Tibial nerve (tissue), 4 donors: ENCODE measurements at regions not wholly inside any gene's neighbourhood (a gene's known extent, or its start where the extent isn't known, plus 50 kb on each side); places are given as distances from the start of the nearest gene placed in this dataset.

Source experiments
- DNase-seq, 2 donors: peaks; one replicate each; pipeline ENCODE4 v3.0.0-alpha.2; 2019; ENCODE audit warnings: low spot score in 2 of 2
- H3K27ac ChIP-seq, 4 donors: fragments of 200-600 bp; sonication (generic) in 3 of 4; one replicate each; pipeline ENCODE4 v1.5.1; 2017 to 2019; ENCODE audit warnings: mild to moderate bottlenecking in 1 of 4
- H3K27me3 ChIP-seq, 2 donors: fragments of 200-600 bp; sonication (generic) in 1 of 2; one replicate each; pipeline versions ENCODE4 v1.5.1 to v1.6.0; 2017 to 2019
- H3K36me3 ChIP-seq, 3 donors: fragments of 200-600 bp; sonication (generic); one replicate each; pipeline ENCODE4 v1.5.1; 2018 to 2019
- H3K4me1 ChIP-seq, 4 donors: fragments of 200-600 bp; sonication (generic) in 3 of 4; one replicate each; pipeline ENCODE4 v1.5.1; 2017 to 2019
- H3K4me3 ChIP-seq, 4 donors: fragments of 200-600 bp; sonication (generic) in 3 of 4; one replicate each; pipeline ENCODE4 v1.5.1; 2017 to 2019; ENCODE audit warnings: mild to moderate bottlenecking in 1 of 4, moderate library complexity in 1 of 4
- H3K9me3 ChIP-seq, 4 donors: fragments of 200-600 bp; sonication (generic) in 3 of 4; one replicate each; pipeline ENCODE4 v1.5.1; 2017 to 2019
- EP300 ChIP-seq, 2 donors: sonication (generic); formaldehyde crosslinking; IDR thresholded peaks; one replicate each; pipeline ENCODE4 v1.6.1; 2017; ENCODE audit warnings: antibody characterized with exemption in 2 of 2, mild to moderate bottlenecking in 1 of 2
- POLR2A ChIP-seq, 2 donors: fragments of 450-650 bp; IDR thresholded peaks; one replicate each; pipeline ENCODE4 v1.6.1; 2017; ENCODE audit warnings: antibody characterized with exemption in 2 of 2, mild to moderate bottlenecking in 2 of 2, moderate library complexity in 2 of 2
- WGBS, 2 donors: methylation state at CpG; one replicate each; pipeline ENCODE4 v1.1.5; 2018; 5-methylcytosine and 5-hydroxymethylcytosine counted together
- TF ChIP-seq, protein P1 (sequence below), 5 experiments: fragments of 200-600 bp in 3 of 5; fragments of 450-650 bp in 2 of 5; sonication (generic) in 3 of 5; IDR thresholded peaks; one replicate each; pipeline ENCODE4 v1.5.1; 2016 to 2019; ENCODE audit warnings: antibody characterized with exemption in 5 of 5, mild to moderate bottlenecking in 3 of 5, moderate library complexity in 2 of 5

DNA sequence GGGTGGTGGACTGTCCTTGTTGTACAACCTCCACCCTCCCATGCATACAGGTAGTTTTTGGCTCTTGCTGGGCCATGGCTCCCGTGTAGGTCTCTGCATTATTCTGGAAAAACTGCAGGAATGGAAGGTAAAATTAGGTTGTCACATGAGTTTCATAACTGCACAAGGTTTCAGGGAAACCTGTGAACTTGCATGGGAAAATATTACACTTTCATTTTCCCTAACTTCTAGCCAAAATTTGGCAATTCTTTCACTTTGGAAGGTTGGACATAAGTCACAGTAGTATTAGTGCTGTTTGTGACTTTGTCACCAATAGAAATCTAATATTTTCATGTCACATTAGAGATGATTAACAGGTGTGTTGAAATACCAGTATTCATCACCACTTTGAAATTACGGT is 118.1 kb upstream of the MGAT5 start:
- WGBS, 2 donors = 56 to 75% methylated on average over 2 of the region's 2 CpGs
- H3K9me3 ChIP-seq = no peaks in the 10 kb centered on the region
- no peaks in the 10 kb centered on the region for H3K27me3 ChIP-seq
- TF ChIP-seq POLR2A (IDR thresholded peaks at IDR 0.05) (no peak), EP300 (IDR thresholded peaks at IDR 0.05) (no peak)
- TF ChIP-seq, protein P1, sequence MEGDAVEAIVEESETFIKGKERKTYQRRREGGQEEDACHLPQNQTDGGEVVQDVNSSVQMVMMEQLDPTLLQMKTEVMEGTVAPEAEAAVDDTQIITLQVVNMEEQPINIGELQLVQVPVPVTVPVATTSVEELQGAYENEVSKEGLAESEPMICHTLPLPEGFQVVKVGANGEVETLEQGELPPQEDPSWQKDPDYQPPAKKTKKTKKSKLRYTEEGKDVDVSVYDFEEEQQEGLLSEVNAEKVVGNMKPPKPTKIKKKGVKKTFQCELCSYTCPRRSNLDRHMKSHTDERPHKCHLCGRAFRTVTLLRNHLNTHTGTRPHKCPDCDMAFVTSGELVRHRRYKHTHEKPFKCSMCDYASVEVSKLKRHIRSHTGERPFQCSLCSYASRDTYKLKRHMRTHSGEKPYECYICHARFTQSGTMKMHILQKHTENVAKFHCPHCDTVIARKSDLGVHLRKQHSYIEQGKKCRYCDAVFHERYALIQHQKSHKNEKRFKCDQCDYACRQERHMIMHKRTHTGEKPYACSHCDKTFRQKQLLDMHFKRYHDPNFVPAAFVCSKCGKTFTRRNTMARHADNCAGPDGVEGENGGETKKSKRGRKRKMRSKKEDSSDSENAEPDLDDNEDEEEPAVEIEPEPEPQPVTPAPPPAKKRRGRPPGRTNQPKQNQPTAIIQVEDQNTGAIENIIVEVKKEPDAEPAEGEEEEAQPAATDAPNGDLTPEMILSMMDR (IDR thresholded peaks at IDR 0.05) = no peak
- no peak overlapping the region for H3K27ac ChIP-seq
- no peaks in the 10 kb centered on the region for H3K36me3 ChIP-seq
- H3K4me1 ChIP-seq = peaks cover 0 to 51% (median 34%) of the 10 kb centered on the region in 4 donors
- no peak overlapping the region for H3K4me3 ChIP-seq
- no peak for DNase-seq

DNA sequence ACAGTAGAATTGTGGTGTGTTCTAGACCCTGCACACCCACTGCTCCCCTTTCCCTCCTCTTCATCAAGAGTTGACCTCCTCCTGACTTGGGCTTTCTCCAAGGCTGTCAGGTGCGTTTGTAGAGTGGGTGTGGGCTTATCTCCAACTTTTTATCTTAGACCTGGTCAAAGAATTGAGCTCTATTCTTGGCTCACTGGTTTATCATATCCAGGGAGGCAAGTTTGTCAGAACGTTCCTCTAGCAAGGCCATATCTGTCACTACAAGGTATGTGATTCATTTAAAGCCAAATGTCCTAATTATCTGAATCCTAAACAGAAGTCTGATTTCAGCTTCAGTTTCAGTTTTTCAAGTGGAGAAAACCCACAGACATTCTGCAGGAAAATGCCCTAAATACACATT is 117.1 kb upstream of the MGAT5 start:
- Histone ChIP-seq H3K27ac (peak overlapping the region in 3 of 4 donors; percentile 2 to 67 (median 53)), H3K4me3 (peak overlapping the region in 1 of 4 donors; percentile 19), H3K36me3 (no peaks in the 10 kb centered on the region), H3K9me3 (no peaks in the 10 kb centered on the region), H3K4me1 (peaks cover 0 to 59% (median 38%) of the 10 kb centered on the region in 4 donors), H3K27me3 (no peaks in the 10 kb centered on the region)
- no peak for DNase-seq
- TF ChIP-seq POLR2A (IDR thresholded peaks at IDR 0.05) = no peak
- TF ChIP-seq, protein P1 (IDR thresholded peaks at IDR 0.05) = no peak
- 11 to 40% methylated on average over 2 of the region's 2 CpGs for WGBS, 2 donors

DNA sequence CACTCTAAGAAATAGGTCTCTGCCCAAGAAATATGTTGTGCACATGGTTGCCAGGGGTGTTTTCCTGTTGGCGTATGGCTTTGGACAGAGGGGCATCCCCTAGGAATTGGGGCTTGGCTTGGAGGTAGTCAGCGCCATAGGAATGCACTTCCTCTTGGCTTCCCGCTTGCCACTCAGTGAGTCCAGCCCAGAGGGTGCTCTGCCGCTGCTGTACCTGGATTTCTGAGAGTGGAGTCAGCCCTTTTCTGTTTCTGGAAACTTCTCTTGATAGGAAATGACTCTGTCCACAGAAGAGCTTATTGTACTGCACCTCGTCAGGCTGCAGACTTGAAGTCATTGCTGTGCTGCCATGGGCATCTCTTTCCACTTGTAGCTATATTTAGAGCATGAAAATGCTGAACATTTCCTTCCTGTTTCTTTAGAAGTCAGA is 116.7 kb upstream of the MGAT5 start:
- peaks cover 0 to 62% (median 39%) of the 10 kb centered on the region in 4 donors for H3K4me1 ChIP-seq
- no peak for DNase-seq

DNA sequence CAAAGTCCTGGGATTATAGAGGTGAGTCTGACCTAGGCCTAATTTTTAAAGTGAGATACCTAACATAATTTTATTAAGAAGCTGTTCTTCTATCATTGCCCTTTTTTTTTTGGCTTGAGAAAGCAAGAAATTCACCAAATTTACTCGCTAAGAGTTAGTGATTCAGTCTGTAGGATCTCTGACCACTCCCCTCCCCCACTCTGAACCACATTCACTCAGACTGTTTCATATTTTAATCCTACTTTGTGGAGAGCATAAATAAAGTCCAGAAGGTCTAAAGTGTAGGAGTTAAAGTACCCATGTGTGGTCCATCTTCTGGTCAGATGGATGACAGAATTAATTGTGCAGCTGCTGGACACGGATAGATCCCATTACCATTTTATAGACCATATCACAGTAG is 115.8 kb upstream of the MGAT5 start:
- H3K27me3 ChIP-seq = no peaks in the 10 kb centered on the region
- TF ChIP-seq POLR2A (IDR thresholded peaks at IDR 0.05) = no peak
- TF ChIP-seq, protein P1 (IDR thresholded peaks at IDR 0.05) = no peak
- no peak for TF ChIP-seq EP300 (IDR thresholded peaks at IDR 0.05)
- H3K27ac ChIP-seq = peak overlapping the region in 2 of 4 donors; percentile 53 to 67
- no peak overlapping the region for H3K4me3 ChIP-seq
- no peaks in the 10 kb centered on the region for H3K9me3 ChIP-seq
- H3K4me1 ChIP-seq = peaks cover 0 to 61% (median 39%) of the 10 kb centered on the region in 4 donors
- 66 to 77% methylated on average over 2 of the region's 2 CpGs for WGBS, 2 donors
- H3K36me3 ChIP-seq = no peaks in the 10 kb centered on the region
- DNase-seq = no peak

More for the DNA sequence above, 116.7 kb upstream of the MGAT5 start:
- Histone ChIP-seq H3K36me3 (no peaks in the 10 kb centered on the region), H3K4me3 (peak overlapping the region in 1 of 4 donors; percentile 19), H3K27ac (peak overlapping the region in 3 of 4 donors; percentile 2 to 67 (median 53)), H3K27me3 (no peaks in the 10 kb centered on the region), H3K9me3 (no peaks in the 10 kb centered on the region)
- TF ChIP-seq EP300 (IDR thresholded peaks at IDR 0.05) = peak; percentile 52 to 54
- no peak for TF ChIP-seq POLR2A (IDR thresholded peaks at IDR 0.05)
- TF ChIP-seq, protein P1 (IDR thresholded peaks at IDR 0.05) = no peak
- 25 to 26% methylated on average over 5 of the region's 5 CpGs for WGBS, 2 donors

DNA sequence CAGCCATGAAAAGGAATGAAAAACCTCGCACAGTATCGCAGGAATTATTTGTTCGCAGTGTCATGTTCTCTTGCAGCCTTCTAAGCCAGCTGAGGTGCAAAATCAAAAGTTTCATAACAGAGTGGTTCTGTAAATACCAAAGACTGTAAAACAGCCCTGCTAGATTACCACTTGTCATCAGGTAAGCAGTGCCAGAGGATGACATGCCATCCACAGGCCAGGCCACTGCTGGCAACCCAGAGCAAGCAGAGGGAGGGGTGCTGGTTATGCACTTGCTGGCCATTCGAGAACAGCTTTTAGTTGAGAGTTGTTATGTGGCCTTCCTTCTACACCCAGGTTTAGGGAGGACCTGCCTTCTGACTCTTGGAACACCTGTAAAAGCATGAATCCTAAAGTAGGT is 114.3 kb upstream of the MGAT5 start:
- Histone ChIP-seq H3K27ac (peak overlapping the region in 2 of 4 donors; percentile 58 to 71), H3K27me3 (no peaks in the 10 kb centered on the region), H3K9me3 (no peaks in the 10 kb centered on the region), H3K4me1 (peaks cover 0 to 67% (median 41%) of the 10 kb centered on the region in 4 donors), H3K36me3 (no peaks in the 10 kb centered on the region), H3K4me3 (no peak overlapping the region)
- TF ChIP-seq EP300 (IDR thresholded peaks at IDR 0.05) = no peak
- TF ChIP-seq, protein P1 (IDR thresholded peaks at IDR 0.05) = no peak
- TF ChIP-seq POLR2A (IDR thresholded peaks at IDR 0.05) = no peak
- WGBS, 2 donors = 91 to 100% methylated on average over 4 of the region's 4 CpGs
- no peak for DNase-seq
